PFSK-1 (cell line): ENCODE measurements at regions not wholly inside any gene's neighbourhood (a gene's known extent, or its start where the extent isn't known, plus 50 kb on each side); places are given as distances from the start of the nearest gene placed in this dataset.

ENCODE experiments used
- FOXP2 ChIP-seq: optimal IDR thresholded peaks from 2 replicates; pipeline ENCODE3; 2011; ENCODE audit warnings: borderline replicate concordance, control low read depth, inconsistent platforms; ENCODE audit not compliant: insufficient read depth; ENCODE audit errors: extremely low read length, extremely low read depth
- POLR2AphosphoS5 ChIP-seq: IDR thresholded peaks from 2 replicates; pipeline ENCODE4 v1.6.1; 2012; ENCODE audit warnings: low read depth, mild to moderate bottlenecking, control low read depth, low read length, moderate library complexity
- REST ChIP-seq, 2 experiments: IDR thresholded peaks; 2 replicates each; pipeline versions ENCODE4 v1.6.1 to v1.8.0; 2011 to 2012; ENCODE audit warnings: low read depth in 2 of 2, low read length in 2 of 2, control low read depth in 1 of 2, inconsistent platforms in 1 of 2, mild to moderate bottlenecking in 1 of 2, moderate library complexity in 1 of 2; ENCODE audit not compliant: insufficient read depth in 1 of 2
- SIN3A ChIP-seq: IDR thresholded peaks from 2 replicates; pipeline ENCODE4 v1.6.1; 2012; ENCODE audit warnings: mild to moderate bottlenecking, low read length, moderate library complexity, borderline replicate concordance; ENCODE audit not compliant: insufficient read depth
- TAF1 ChIP-seq: IDR thresholded peaks from 2 replicates; pipeline ENCODE4 v1.6.1; 2012; ENCODE audit warnings: low read length, control low read depth, borderline replicate concordance; ENCODE audit not compliant: insufficient read depth

GRCh38 chr13:68078874-68079273 is 848.7 kb upstream of the PCDH9 start:
- no peak for TF ChIP-seq POLR2AphosphoS5
- no peak for TF ChIP-seq REST (IDR thresholded peaks at IDR 0.05; ENCODE audit: insufficient read depth in 1 of 2, low read depth in 2 of 2, low read length in 2 of 2)
- no peak for TF ChIP-seq FOXP2
- TF ChIP-seq SIN3A: no peak
- TF ChIP-seq TAF1: no peak
